ENCODE measurements at regions not wholly inside any gene's neighbourhood (a gene's known extent, or its start where the extent isn't known, plus 50 kb on each side); places are given as distances from the start of the nearest gene placed in this dataset.

DNA sequence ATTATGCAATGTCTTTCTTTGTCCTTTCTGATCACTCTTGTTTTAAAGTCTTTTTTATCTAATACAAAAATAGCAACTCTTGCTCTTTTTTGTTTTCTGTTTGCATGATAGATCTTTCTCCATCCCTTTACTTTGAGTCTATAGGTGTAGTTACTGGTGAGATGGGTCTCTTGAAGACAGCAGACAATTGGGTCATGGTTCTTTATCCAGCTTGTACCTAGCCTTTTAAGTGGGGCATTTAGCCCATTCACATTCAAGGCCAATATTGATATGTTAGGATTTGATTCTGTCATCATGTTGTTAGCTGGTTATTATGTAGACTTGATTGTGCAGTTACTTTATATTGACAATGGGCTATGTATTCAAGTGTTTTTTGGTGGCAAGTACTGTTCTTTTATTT, 245.9 kb upstream of the TARS1 start:
- no peaks in the 10 kb centered on the region; the same call in 1 of the 2 replicates for H3K9me3 ChIP-seq (ENCODE audit: low read length)
- no peak for DNase-seq (ENCODE audit: low spot score)
- H3K36me3 ChIP-seq (replicated peaks in 1 of 2; ENCODE audit: control insufficient read depth in 1 of 2, insufficient read depth in 2 of 2, low read length in 2 of 2), result no peaks in the 10 kb centered on the region
- H3K4me1 ChIP-seq (ENCODE audit: insufficient read depth, low read length), result no peaks in the 10 kb centered on the region
- ATAC-seq, result no peak
- ChIA-PET CTCF (ENCODE audit: low intra/inter-chr PET ratio, low total read pairs) (no interaction called here), POLR2A (no interaction called here)
- BruUV-seq (replicated peaks), result no TSS peak
- TF ChIP-seq, protein P1, sequence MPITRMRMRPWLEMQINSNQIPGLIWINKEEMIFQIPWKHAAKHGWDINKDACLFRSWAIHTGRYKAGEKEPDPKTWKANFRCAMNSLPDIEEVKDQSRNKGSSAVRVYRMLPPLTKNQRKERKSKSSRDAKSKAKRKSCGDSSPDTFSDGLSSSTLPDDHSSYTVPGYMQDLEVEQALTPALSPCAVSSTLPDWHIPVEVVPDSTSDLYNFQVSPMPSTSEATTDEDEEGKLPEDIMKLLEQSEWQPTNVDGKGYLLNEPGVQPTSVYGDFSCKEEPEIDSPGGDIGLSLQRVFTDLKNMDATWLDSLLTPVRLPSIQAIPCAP (CRISPR knock-in tag; IDR thresholded peaks at IDR 0.05; ENCODE audit: low read depth), result no peak
- TF ChIP-seq ATRX (CRISPR knock-in tag; IDR thresholded peaks at IDR 0.05; ENCODE audit: borderline replicate concordance) (no peak), CSRNP2 (CRISPR knock-in tag; conservative IDR thresholded peaks at IDR 0.05; ENCODE audit: low read depth) (no peak), ZNF292 (CRISPR knock-in tag; IDR thresholded peaks at IDR 0.05; ENCODE audit: borderline replicate concordance, low read depth) (no peak), POGZ (CRISPR knock-in tag; IDR thresholded peaks at IDR 0.05) (no peak), ZXDC (CRISPR knock-in tag; IDR thresholded peaks at IDR 0.05) (no peak), SRSF4 (IDR thresholded peaks at IDR 0.05; ENCODE audit: low read depth, low read length, poor library complexity, severe bottlenecking) (no peak), ZNF546 (CRISPR knock-in tag; conservative IDR thresholded peaks at IDR 0.05) (no peak), ELF3 (CRISPR knock-in tag; IDR thresholded peaks at IDR 0.05) (no peak)
- TF ChIP-seq, protein P2, sequence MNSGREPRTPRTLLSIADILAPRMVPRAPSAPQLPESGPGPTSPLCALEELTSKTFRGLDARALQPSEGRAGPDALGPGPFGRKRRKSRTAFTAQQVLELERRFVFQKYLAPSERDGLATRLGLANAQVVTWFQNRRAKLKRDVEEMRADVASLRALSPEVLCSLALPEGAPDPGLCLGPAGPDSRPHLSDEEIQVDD (CRISPR knock-in tag; IDR thresholded peaks at IDR 0.05; ENCODE audit: borderline replicate concordance), result no peak
- no peaks in the 10 kb centered on the region for H3K79me2 ChIP-seq (ENCODE audit: insufficient read depth, low read length)
- no peaks in the 10 kb centered on the region for H3K27me3 ChIP-seq (ENCODE audit: control insufficient read depth in 1 of 2, insufficient read depth in 2 of 2, low read length in 2 of 2)
- no peaks in the 10 kb centered on the region for H4K20me1 ChIP-seq (ENCODE audit: insufficient read depth, low read length)
- no peak overlapping the region for H2AFZ ChIP-seq (ENCODE audit: low read length)
- no peak for FAIRE-seq
- intact Hi-C loops (cut with micrococcal nuclease; ENCODE audit: unreplicated experiment) (no loop called here), in situ Hi-C loops (cut with HindIII; ENCODE audit: extremely low pct_ligation_motif_present, low pct_unique_long_range_greater_than_20kb) (loop anchor here (25.0 kb wide), 1 partner anchor 483 kb away; the partner anchor contains the start of gene NPR3)
- no peak overlapping the region for H3K4me2 ChIP-seq (ENCODE audit: low read depth, low read length)
- no peak overlapping the region for H3K9ac ChIP-seq (ENCODE audit: insufficient read depth, low read depth, low read length)
- no peak overlapping the region for H3K4me3 ChIP-seq (replicated peaks in 1 of 3; ENCODE audit: insufficient read depth in 1 of 3, low read depth in 2 of 3, low read length in 3 of 3)
- H3K27ac ChIP-seq (ENCODE audit: extremely low read length, insufficient read depth, low read length), result no peak overlapping the region
